Spleen (tissue), 11 donors: ENCODE measurements at regions not wholly inside any gene's neighbourhood (a gene's known extent, or its start where the extent isn't known, plus 50 kb on each side); places are given as distances from the start of the nearest gene placed in this dataset.

Experiments
- DNase-seq: peaks from one replicate; pipeline ENCODE4 v3.0.0-alpha.2; 2020
- H3K27ac ChIP-seq, 8 donors: fragments of 200-600 bp; sonication (generic) in 7 of 8; 1 replicate in 4 of 8; 2 replicates in 4 of 8; pipeline versions ENCODE4 v1.5.0 to v1.8.0; 2016 to 2021; ENCODE audit warnings: inconsistent platforms in 4 of 8, mild to moderate bottlenecking in 4 of 8, moderate library complexity in 1 of 8
- H3K27me3 ChIP-seq, 7 donors: fragments of 200-600 bp; sonication (generic) in 6 of 7; replicated peaks in 1 of 7; 1 replicate in 4 of 7; 2 replicates in 3 of 7; pipeline versions ENCODE4 v1.5.0 to v1.8.0; 2016 to 2021; ENCODE audit warnings: inconsistent platforms in 3 of 7, mild to moderate bottlenecking in 1 of 7
- H3K36me3 ChIP-seq, 6 donors: fragments of 200-600 bp; sonication (generic) in 5 of 6; 1 replicate in 4 of 6; 2 replicates in 2 of 6; pipeline versions ENCODE4 v1.5.0 to v1.8.0; 2016 to 2021; ENCODE audit warnings: inconsistent platforms in 2 of 6
- H3K4me1 ChIP-seq, 6 donors: fragments of 200-600 bp; sonication (generic) in 5 of 6; 1 replicate in 3 of 6; 2 replicates in 3 of 6; pipeline versions ENCODE4 v1.5.0 to v1.8.0; 2016 to 2021; ENCODE audit warnings: inconsistent platforms in 3 of 6
- H3K4me3 ChIP-seq, 8 donors: fragments of 200-600 bp; sonication (generic) in 7 of 8; 1 replicate in 4 of 8; 2 replicates in 4 of 8; pipeline versions ENCODE4 v1.5.0 to v1.8.0; 2016 to 2021; ENCODE audit warnings: inconsistent platforms in 4 of 8, mild to moderate bottlenecking in 4 of 8, moderate library complexity in 2 of 8
- H3K9me3 ChIP-seq, 8 donors: fragments of 200-600 bp; sonication (generic) in 7 of 8; 1 replicate in 4 of 8; 2 replicates in 4 of 8; pipeline versions ENCODE4 v1.5.0 to v1.8.0; 2016 to 2021; ENCODE audit warnings: inconsistent platforms in 4 of 8
- CTCF ChIP-seq, 11 experiments: fragments of 200-600 bp in 7 of 11; fragments of 450-650 bp in 4 of 11; sonication (generic) in 4 of 11; IDR thresholded peaks in 8 of 11; conservative IDR thresholded peaks in 3 of 11; 1 replicate in 7 of 11; 2 replicates in 4 of 11; pipeline versions ENCODE4 v1.4.0 to v1.8.0; 2016 to 2021; ENCODE audit warnings: antibody characterized with exemption in 11 of 11, inconsistent platforms in 4 of 11, mild to moderate bottlenecking in 1 of 11
- POLR2A ChIP-seq, 3 donors: fragments of 450-650 bp; IDR thresholded peaks; one replicate each; pipeline ENCODE4 v1.5.1; 2017; ENCODE audit warnings: antibody characterized with exemption in 3 of 3, mild to moderate bottlenecking in 1 of 3
- POLR2AphosphoS5 ChIP-seq, 3 donors: sonication (generic); formaldehyde crosslinking; IDR thresholded peaks; one replicate each; pipeline ENCODE4 v1.5.1; 2017; ENCODE audit warnings: antibody characterized with exemption in 3 of 3
- WGBS, 5 donors: extraction: QIAGEN DNeasy Blood & Tissue Kit in 3 of 5; methylation state at CpG; one replicate each; pipeline versions ENCODE4 v1.1.5 to v1.1.7; 2013 to 2018; 5-methylcytosine and 5-hydroxymethylcytosine counted together
- intact Hi-C: fragments of 100-400 bp; cut with DNase I; formaldehyde crosslinking; loops from one replicate; pipeline ENCODE4 v1.15.0; 2023; ENCODE audit warnings: low total_unique reads
- donor health status: healthy with polysubstance abuse.
- donor health status: DM: no; HTN: no; CAD: no; lungs with moderate emphysema.
- donor health status: DM: no; HTN: no; CAD: no.
- donor health status: Bipolar disorder and iron deficiency.
- donor health status: healthy.
- donor health status: DM: no; HTN: no; CAD: no.
- donor health status: DM: yes; HTN: yes; CAD: no.

- 41 to 76% (median 56%) methylated on average over 1 of the region's 1 CpG for WGBS, 5 donors
- intact Hi-C loops, result loop anchor here (2.0 kb wide), 1 partner anchor 52 kb away; no protein-coding TSS in a partner anchor
- TF ChIP-seq POLR2A (IDR thresholded peaks at IDR 0.05) (no peak), POLR2AphosphoS5 (IDR thresholded peaks at IDR 0.05) (no peak), CTCF (IDR thresholded peaks at IDR 0.05 in 8 of 11, conservative IDR thresholded peaks at IDR 0.05 in 3 of 11) (no peak)
- no peak for DNase-seq
- H3K36me3 ChIP-seq, result no peaks in the 10 kb centered on the region
- no peaks in the 10 kb centered on the region for H3K27me3 ChIP-seq
- H3K9me3 ChIP-seq, result no peaks in the 10 kb centered on the region
- no peak overlapping the region for H3K27ac ChIP-seq
- H3K4me3 ChIP-seq, result no peak overlapping the region
- H3K4me1 ChIP-seq, result peaks cover 0 to 22% (median 9%) of the 10 kb centered on the region in 6 donors
Measured at GRCh38 chr6:56756791-56757587, 114.3 kb upstream of the DST start.

GRCh38 chr6:56756219-56756789, 113.6 kb upstream of the DST start:
- 35 to 59% (median 41%) methylated on average over 4 of the region's 4 CpGs for WGBS, 5 donors
- no peak for DNase-seq
- intact Hi-C loops, result loop anchor here (2.0 kb wide), 1 partner anchor 52 kb away; no protein-coding TSS in a partner anchor
- Histone ChIP-seq H3K9me3 (no peaks in the 10 kb centered on the region), H3K4me1 (peaks cover 0 to 22% (median 9%) of the 10 kb centered on the region in 6 donors), H3K36me3 (no peaks in the 10 kb centered on the region), H3K4me3 (no peak overlapping the region), H3K27me3 (no peaks in the 10 kb centered on the region), H3K27ac (no peak overlapping the region)
- TF ChIP-seq POLR2AphosphoS5 (IDR thresholded peaks at IDR 0.05) (no peak), CTCF (IDR thresholded peaks at IDR 0.05 in 8 of 11, conservative IDR thresholded peaks at IDR 0.05 in 3 of 11) (no peak), POLR2A (IDR thresholded peaks at IDR 0.05) (no peak)

- no peak for DNase-seq
- TF ChIP-seq POLR2A (IDR thresholded peaks at IDR 0.05) (no peak), POLR2AphosphoS5 (IDR thresholded peaks at IDR 0.05) (no peak), CTCF (IDR thresholded peaks at IDR 0.05 in 8 of 11, conservative IDR thresholded peaks at IDR 0.05 in 3 of 11) (no peak)
- no peak overlapping the region for H3K27ac ChIP-seq
- WGBS, 5 donors, result 81 to 94% (median 92%) methylated on average over 2 of the region's 2 CpGs
- H3K36me3 ChIP-seq, result no peaks in the 10 kb centered on the region
- no peaks in the 10 kb centered on the region for H3K9me3 ChIP-seq
- H3K27me3 ChIP-seq, result no peaks in the 10 kb centered on the region
- no peak overlapping the region for H3K4me3 ChIP-seq
- intact Hi-C loops, result no loop called here
- H3K4me1 ChIP-seq, result peaks cover 0 to 24% (median 9%) of the 10 kb centered on the region in 6 donors
Measured at GRCh38 chr6:56755040-56755439, 112.4 kb upstream of the DST start.

- 83 to 95% (median 83%) methylated on average over 1 of the region's 1 CpG for WGBS, 5 donors
Measured at GRCh38 chr6:56753811-56754210, 111.1 kb upstream of the DST start.

More at GRCh38 chr6:56753811-56754210, 111.1 kb upstream of the DST start:
- intact Hi-C loops, result no loop called here
- Histone ChIP-seq H3K27ac (no peak overlapping the region), H3K9me3 (no peaks in the 10 kb centered on the region), H3K36me3 (no peaks in the 10 kb centered on the region), H3K4me3 (no peak overlapping the region), H3K4me1 (peaks cover 0 to 22% (median 7%) of the 10 kb centered on the region in 6 donors), H3K27me3 (no peaks in the 10 kb centered on the region)
- no peak for DNase-seq
- TF ChIP-seq CTCF (IDR thresholded peaks at IDR 0.05 in 8 of 11, conservative IDR thresholded peaks at IDR 0.05 in 3 of 11) (no peak), POLR2A (IDR thresholded peaks at IDR 0.05) (no peak), POLR2AphosphoS5 (IDR thresholded peaks at IDR 0.05) (no peak)
